ENCODE measurements at regions not wholly inside any gene's neighbourhood (a gene's known extent, or its start where the extent isn't known, plus 50 kb on each side); places are given as distances from the start of the nearest gene placed in this dataset.

DNA sequence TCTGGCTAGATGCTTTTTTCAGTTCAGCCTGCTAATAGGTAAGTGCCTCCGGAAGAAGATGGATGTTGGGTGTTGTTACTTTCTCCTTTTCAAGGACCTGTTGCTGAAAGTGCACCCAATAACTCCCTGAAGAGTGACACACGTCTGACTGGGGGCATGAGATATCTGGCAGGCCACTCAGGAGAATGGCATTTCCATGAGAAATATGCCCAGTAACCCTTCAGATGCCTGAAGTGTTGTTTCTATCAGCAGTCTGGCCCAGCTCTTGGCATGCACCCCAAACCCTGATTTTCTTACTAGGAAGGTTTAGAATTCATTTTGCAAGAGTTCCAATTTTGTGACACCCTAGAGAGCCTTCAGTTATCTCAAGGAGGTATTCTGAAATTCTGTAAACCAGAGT, 71.5 kb downstream of the ARHGAP35 start:
- no peak for TF ChIP-seq POLR2A (IDR thresholded peaks at IDR 0.05)
- TF ChIP-seq, protein P1, sequence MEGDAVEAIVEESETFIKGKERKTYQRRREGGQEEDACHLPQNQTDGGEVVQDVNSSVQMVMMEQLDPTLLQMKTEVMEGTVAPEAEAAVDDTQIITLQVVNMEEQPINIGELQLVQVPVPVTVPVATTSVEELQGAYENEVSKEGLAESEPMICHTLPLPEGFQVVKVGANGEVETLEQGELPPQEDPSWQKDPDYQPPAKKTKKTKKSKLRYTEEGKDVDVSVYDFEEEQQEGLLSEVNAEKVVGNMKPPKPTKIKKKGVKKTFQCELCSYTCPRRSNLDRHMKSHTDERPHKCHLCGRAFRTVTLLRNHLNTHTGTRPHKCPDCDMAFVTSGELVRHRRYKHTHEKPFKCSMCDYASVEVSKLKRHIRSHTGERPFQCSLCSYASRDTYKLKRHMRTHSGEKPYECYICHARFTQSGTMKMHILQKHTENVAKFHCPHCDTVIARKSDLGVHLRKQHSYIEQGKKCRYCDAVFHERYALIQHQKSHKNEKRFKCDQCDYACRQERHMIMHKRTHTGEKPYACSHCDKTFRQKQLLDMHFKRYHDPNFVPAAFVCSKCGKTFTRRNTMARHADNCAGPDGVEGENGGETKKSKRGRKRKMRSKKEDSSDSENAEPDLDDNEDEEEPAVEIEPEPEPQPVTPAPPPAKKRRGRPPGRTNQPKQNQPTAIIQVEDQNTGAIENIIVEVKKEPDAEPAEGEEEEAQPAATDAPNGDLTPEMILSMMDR (IDR thresholded peaks at IDR 0.05) = no peak
- intact Hi-C loops (cut with DNase I; ENCODE audit: low total_unique reads) = no loop called here
- WGBS, 2 donors = 56 to 61% methylated on average over 2 of the region's 2 CpGs
- DNase-seq (ENCODE audit: low spot score in 2 of 2) = peak in 1 of 2 donors; percentile 28
- H3K4me3 ChIP-seq (ENCODE audit: low read depth, poor library complexity, severe bottlenecking) = no peak overlapping the region

- no peak for DNase-seq (ENCODE audit: low spot score in 2 of 2)
- TF ChIP-seq POLR2A (IDR thresholded peaks at IDR 0.05) = no peak
- TF ChIP-seq, protein P1 (IDR thresholded peaks at IDR 0.05) = no peak
- intact Hi-C loops (cut with DNase I; ENCODE audit: low total_unique reads) = no loop called here
- no peak overlapping the region for H3K4me3 ChIP-seq (ENCODE audit: low read depth, poor library complexity, severe bottlenecking)
- 76 to 79% methylated on average over 7 of the region's 7 CpGs for WGBS, 2 donors
These were observed 74.4 kb downstream of the ARHGAP35 start for GRCh38 chr19:46935066-46935663.

GRCh38 chr19:46943150-46943946, 76.3 kb upstream of the NPAS1 start:
- intact Hi-C loops (cut with DNase I; ENCODE audit: low total_unique reads) = no loop called here
- DNase-seq (ENCODE audit: low spot score in 2 of 2) = no peak
- TF ChIP-seq, protein P1 (IDR thresholded peaks at IDR 0.05) = no peak
- no peak for TF ChIP-seq POLR2A (IDR thresholded peaks at IDR 0.05)
- no peak overlapping the region for H3K4me3 ChIP-seq (ENCODE audit: low read depth, poor library complexity, severe bottlenecking)
- 94% methylated on average over 10 of the region's 10 CpGs for WGBS, 2 donors

GRCh38 chr19:46944123-46944748, 75.4 kb upstream of the NPAS1 start:
- 66 to 69% methylated on average over 5 of the region's 5 CpGs for WGBS, 2 donors
- no peak for DNase-seq (ENCODE audit: low spot score in 2 of 2)
- no peak overlapping the region for H3K4me3 ChIP-seq (ENCODE audit: low read depth, poor library complexity, severe bottlenecking)
- intact Hi-C loops (cut with DNase I; ENCODE audit: low total_unique reads) = no loop called here
- TF ChIP-seq, protein P1 (IDR thresholded peaks at IDR 0.05) = no peak
- TF ChIP-seq POLR2A (IDR thresholded peaks at IDR 0.05) = no peak

DNA sequence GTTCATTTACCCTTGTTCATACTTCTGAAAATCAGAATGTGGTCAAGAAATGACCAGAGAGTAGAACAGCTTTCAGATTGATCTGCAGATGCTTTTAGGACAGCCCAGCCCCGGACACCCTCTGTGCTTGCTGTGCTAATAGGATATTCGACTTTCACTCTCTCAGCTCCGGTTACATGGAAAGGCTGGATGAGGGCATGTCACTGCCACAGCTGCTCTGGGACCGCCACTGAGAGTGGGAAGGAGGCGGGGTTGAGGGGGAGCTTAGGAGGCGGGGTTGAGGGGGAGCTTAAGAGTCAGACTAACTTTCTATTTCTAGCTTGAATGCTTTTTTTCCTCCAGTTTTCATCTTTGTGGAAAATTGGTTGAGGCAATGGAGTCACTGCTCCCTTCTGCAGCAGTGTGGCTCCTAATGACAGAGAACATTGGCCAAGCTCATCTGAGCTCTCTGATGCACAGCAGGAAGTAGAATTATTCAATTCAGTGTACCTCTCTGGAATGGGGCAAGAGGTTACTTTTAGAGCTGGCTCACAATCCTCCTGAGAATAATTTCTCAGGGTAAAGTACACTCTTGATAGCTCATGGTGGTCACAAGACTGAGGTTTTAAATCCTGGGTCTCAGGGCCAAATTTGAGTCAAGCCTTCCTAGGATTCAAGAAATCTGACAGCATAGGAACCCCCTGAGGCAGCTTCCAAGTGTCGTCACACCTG, 74.6 kb upstream of the NPAS1 start:
- peak; percentile 31 to 88 for DNase-seq (ENCODE audit: low spot score in 2 of 2)
- 41 to 42% methylated on average over 7 of the region's 7 CpGs for WGBS, 2 donors
- intact Hi-C loops (cut with DNase I; ENCODE audit: low total_unique reads) = no loop called here
- TF ChIP-seq, protein P1 (IDR thresholded peaks at IDR 0.05) = no peak
- no peak for TF ChIP-seq POLR2A (IDR thresholded peaks at IDR 0.05)
- H3K4me3 ChIP-seq (ENCODE audit: low read depth, poor library complexity, severe bottlenecking) = no peak overlapping the region

Measured in lower leg skin (tissue), 4 donors.